ENCODE measurements at regions not wholly inside any gene's neighbourhood (a gene's known extent, or its start where the extent isn't known, plus 50 kb on each side); places are given as distances from the start of the nearest gene placed in this dataset.

- DNase-seq: no peak
Measured at GRCh38 chr22:48679656-48680555, 1147.8 kb downstream of the BRD1 start.

GRCh38 chr22:48678171-48679135, 1149.2 kb downstream of the BRD1 start:
- no peak for DNase-seq

- no peak for DNase-seq
Measured at GRCh38 chr22:48677621-48678020, 1150.1 kb downstream of the BRD1 start.

GRCh38 chr22:48677168-48677520, 1150.5 kb downstream of the BRD1 start:
- no peak for DNase-seq

- DNase-seq: no peak
Measured at GRCh38 chr22:48676266-48677167, 1151.2 kb downstream of the BRD1 start.

- no peak for DNase-seq
Measured at GRCh38 chr22:48675830-48676145, 1151.9 kb downstream of the BRD1 start.

- DNase-seq: no peak
Measured at GRCh38 chr22:48675141-48675829, 1152.4 kb downstream of the BRD1 start.

GRCh38 chr22:48673806-48674500, 1153.7 kb downstream of the BRD1 start:
- DNase-seq: no peak

GRCh38 chr22:48672387-48672786, 1155.3 kb downstream of the BRD1 start:
- no peak for DNase-seq

- no peak for DNase-seq
Measured at GRCh38 chr22:48670731-48671130, 1156.9 kb downstream of the BRD1 start.

- DNase-seq: no peak
Measured at GRCh38 chr22:48669986-48670716, 1157.5 kb downstream of the BRD1 start.

- no peak for DNase-seq
Measured at GRCh38 chr22:48669226-48669625, 1158.4 kb downstream of the BRD1 start.

- DNase-seq: no peak
Measured at GRCh38 chr22:48667289-48667688, 1160.4 kb downstream of the BRD1 start.

- no peak for DNase-seq
Measured at GRCh38 chr22:48666620-48667019, 1161.1 kb downstream of the BRD1 start.

- no peak for DNase-seq
Measured at GRCh38 chr22:48665311-48665995, 1162.2 kb downstream of the BRD1 start.

- DNase-seq: no peak
Measured at GRCh38 chr22:48664586-48664985, 1163.1 kb downstream of the BRD1 start.

GRCh38 chr22:48663297-48663696, 1164.4 kb downstream of the BRD1 start:
- DNase-seq: no peak

- no peak for DNase-seq
Measured at GRCh38 chr22:48662476-48663135, 1165.1 kb downstream of the BRD1 start.

- DNase-seq: no peak
Measured at GRCh38 chr22:48661984-48662383, 1165.7 kb downstream of the BRD1 start.

All from NCI-H1048 (cell line).